RWPE1 (cell line): ENCODE measurements at regions not wholly inside any gene's neighbourhood (a gene's known extent, or its start where the extent isn't known, plus 50 kb on each side); places are given as distances from the start of the nearest gene placed in this dataset.

Experiments
- CTCF ChIA-PET: fragments of 350-600 bp; sonication (Branson Sonifier 250); formaldehyde crosslinking; extraction: SDS; loops from one replicate; lab custom pipeline; 2021; lab: Yijun Ruan, JAX
- POLR2A ChIA-PET: fragments of 400-600 bp; formaldehyde crosslinking; extraction: SDS; loops from one replicate; lab custom pipeline; 2020; ENCODE audit warnings: antibody characterized with exemption; ENCODE audit not compliant: low non-redundant PET; lab: Yijun Ruan, JAX
- DNase-seq: peaks from one replicate; pipeline ENCODE4 v3.0.0; 2012; ENCODE audit warnings: low spot score
- H3K27ac ChIP-seq: fragments of 450-650 bp; 2 replicates; pipeline ENCODE4 v1.5.1; 2017
- CTCF ChIP-seq: fragments of 450-650 bp; conservative IDR thresholded peaks from 2 replicates; pipeline ENCODE4 v1.5.1; 2017; ENCODE audit warnings: low read depth, mild to moderate bottlenecking

DNA sequence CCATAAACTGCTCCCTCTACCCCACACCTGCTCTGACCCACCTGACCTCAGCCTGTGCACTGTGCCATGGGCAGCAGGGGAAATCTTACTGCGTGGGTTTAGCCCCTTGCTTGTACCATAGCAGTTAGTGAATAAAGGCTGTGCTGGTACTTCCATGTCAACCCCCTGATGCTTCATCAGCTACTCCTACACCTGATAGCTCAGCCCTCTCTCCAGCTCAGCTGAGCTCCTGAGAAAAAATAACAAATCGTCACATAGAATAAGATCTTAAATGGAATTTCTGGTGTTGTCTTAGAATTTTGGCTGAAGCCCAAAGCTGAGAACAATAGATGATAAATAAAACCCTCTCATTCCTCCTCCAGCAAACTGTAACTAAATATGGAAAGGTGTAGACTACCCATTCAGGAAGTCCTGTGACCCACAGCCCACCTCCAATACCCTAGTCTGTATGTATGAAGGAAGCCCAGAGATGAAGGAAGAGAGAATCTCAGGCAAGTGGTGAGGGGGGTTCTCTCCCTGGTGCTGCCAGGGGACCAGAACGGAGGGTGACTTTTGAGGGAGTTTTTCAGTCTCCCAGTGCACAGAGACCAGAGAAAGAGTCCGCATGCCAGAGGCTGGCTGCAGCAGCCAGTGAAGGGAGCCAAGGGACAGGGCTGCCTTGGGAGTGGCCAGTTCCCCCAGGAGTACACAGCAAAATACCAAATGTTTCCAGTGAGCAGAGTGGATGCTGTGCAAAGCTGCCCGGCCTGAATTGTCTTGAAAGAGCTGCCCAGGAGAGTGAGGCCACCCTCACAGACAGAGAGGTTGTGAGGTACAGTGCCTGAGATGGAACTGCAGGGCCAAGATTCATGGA lies 227.3 kb downstream of the QDPR start:
- no peak for TF ChIP-seq CTCF
- POLR2A ChIA-PET = no interaction called here
- H3K27ac ChIP-seq = no peak overlapping the region
- no peak for DNase-seq
- CTCF ChIA-PET = interaction anchor here (0.6 kb wide), 1 partner anchor 74 kb away, joined by 5 read pairs; no protein-coding TSS in a partner anchor

DNA sequence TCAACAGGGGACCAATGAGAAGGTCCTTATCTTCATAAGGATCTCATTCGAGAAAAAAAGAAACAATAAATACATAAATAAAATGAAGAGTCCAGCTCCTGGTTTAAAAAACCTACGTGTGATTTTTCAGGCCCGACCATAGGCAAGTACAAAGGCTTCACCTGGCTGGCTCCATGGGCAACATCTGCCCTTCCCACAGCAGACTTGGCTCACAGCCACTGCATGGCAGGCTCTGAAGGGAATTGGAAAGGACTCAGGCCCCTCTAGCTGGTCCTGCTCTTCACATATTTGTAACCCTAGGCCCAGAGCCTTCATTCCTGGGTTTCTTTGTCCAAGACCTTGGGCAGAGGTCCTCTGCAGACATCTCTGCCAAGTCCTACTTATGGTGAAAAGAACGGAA lies 228.1 kb downstream of the QDPR start:
- TF ChIP-seq CTCF = no peak
- DNase-seq = no peak
- ChIA-PET CTCF (no interaction called here), POLR2A (no interaction called here)
- H3K27ac ChIP-seq = no peak overlapping the region

DNA sequence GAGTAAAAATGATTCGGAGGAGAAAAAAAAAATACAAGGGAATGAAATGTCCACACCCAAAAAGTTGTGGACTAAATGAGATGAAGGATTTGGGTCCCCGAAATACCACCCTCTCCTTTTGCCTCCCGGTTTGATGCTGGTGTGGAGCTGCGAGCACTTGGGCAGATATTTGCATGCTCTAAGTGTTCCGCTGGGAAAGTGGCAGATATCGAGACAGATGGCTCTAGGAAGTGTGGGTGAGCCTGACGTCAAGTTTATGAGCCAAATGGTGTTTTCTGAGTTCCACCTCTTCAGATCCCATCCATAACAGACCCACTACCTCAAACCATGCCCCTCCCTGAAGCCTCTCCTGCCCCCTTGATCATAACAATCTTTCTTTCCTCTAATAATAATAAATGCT lies 228.6 kb downstream of the QDPR start:
- no peak for TF ChIP-seq CTCF

DNA sequence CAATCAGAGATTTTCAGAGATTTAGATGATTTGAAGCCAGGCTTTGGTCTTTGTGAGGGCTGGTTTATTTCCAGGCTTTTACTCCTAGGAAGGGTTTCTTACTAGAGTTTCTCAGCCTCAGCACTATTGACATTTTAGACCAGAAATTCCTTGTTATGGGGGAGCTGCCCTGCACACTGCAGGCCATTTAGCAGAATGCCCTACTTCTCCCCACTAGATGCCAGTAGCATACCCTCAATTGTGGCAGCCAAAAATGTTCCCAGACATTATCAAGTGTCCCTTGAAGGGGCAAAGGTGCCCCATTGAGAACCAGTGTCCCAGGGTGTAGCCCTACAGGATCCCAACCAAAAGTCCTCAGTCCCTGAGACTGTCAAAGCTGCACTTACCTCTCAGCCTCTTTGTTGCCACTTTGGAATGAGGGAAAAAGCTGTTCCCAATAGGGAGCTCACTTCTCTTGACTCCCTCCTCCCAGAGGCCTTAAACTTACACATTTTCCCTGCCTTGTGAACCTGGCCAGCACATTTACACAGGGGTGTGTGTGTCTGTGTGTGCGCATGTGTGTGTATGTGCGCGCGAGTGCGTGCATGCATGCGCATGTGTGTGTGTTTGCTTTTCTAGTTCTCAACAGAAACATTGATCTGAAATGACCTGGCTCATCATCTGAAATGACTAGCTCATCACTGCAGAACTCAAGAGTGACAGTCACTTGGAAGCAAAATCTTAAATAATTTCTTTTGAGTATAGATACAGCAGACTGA lies 231.4 kb downstream of the QDPR start:
- no peak for TF ChIP-seq CTCF
- DNase-seq = no peak
- no peak overlapping the region for H3K27ac ChIP-seq
- ChIA-PET POLR2A (no interaction called here), CTCF (interaction anchor here (0.8 kb wide), 1 partner anchor 464 kb away, joined by 3 read pairs; no protein-coding TSS in a partner anchor)

More for the DNA sequence above, 228.6 kb downstream of the QDPR start:
- CTCF ChIA-PET = no interaction called here
- H3K27ac ChIP-seq = no peak overlapping the region
- no peak for DNase-seq
- POLR2A ChIA-PET = no interaction called here

GRCh38 chr4:17276776-17277175 lies 235.1 kb downstream of the QDPR start:
- ChIA-PET CTCF (interaction anchor here (0.6 kb wide), 1 partner anchor 170 kb away, joined by 3 read pairs; no protein-coding TSS in a partner anchor), POLR2A (no interaction called here)
- no peak for TF ChIP-seq CTCF
- DNase-seq = no peak
- H3K27ac ChIP-seq = no peak overlapping the region

DNA sequence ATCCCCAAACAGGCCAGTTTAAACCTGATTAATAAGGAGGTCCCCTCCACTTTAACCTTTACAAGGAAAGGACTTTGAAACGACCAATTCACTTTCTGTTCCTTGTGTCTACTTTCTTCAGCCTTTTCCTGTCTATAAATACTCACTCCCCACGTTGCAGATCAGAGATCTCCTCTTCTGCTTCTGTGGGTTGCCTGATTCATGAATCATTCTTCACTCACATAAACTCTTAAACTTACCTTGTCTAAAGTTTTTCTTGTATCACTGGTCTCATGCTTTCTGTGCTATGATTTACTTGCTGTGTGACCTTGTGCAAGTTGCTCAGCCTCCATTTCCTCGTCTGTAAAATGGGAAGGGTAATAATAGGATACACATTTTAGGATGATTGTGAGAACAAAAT lies 236.1 kb downstream of the QDPR start:
- ChIA-PET CTCF (no interaction called here), POLR2A (no interaction called here)
- H3K27ac ChIP-seq = no peak overlapping the region
- no peak for TF ChIP-seq CTCF
- DNase-seq = no peak
